ENCODE measurements at regions not wholly inside any gene's neighbourhood (a gene's known extent, or its start where the extent isn't known, plus 50 kb on each side); places are given as distances from the start of the nearest gene placed in this dataset.

DNA sequence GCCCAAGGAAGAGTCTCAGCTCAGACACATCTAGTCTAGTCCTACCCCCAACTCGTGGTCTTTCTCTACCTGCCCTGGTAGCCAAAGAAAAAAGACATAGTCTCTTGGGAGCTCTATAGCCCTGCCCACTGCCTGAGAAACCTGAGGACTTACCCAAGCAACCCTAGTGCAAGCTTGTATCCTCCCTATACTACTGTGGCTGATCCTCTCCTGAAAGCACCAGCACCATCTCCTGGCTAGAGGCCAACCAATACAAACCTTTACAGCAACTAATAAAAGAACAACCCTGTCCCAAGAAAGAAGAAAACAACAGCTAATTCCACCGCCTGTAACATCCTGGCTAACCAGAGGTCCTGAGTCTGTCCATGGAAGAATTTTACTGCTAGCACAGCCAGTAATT is 532.4 kb downstream of the SLITRK6 start:
- Histone ChIP-seq H4K20me1 (ENCODE audit: insufficient read depth, low read length) (no peaks in the 10 kb centered on the region), H3K9me2 (ENCODE audit: low read depth, low read length) (no peaks in the 10 kb centered on the region), H3K4me1 (ENCODE audit: insufficient read depth, low read length, severe bottlenecking) (peaks cover 14% of the 10 kb centered on the region), H3K4me2 (ENCODE audit: low read length) (no peak overlapping the region), H2AFZ (ENCODE audit: low read length) (no peak overlapping the region), H3K36me3 (ENCODE audit: insufficient read depth, low read length) (no peaks in the 10 kb centered on the region), H3K9ac (ENCODE audit: low read length) (no peak overlapping the region), H3K27ac (ENCODE audit: low read depth, low read length, poor library complexity, severe bottlenecking) (no peak overlapping the region), H3K27me3 (ENCODE audit: insufficient read depth, low read length) (no peaks in the 10 kb centered on the region), H3K4me3 (ENCODE audit: low read depth, low read length, poor library complexity, severe bottlenecking) (no peak overlapping the region), H3K9me3 (ENCODE audit: low read length) (no peaks in the 10 kb centered on the region), H3K79me2 (ENCODE audit: insufficient read depth, low read length) (no peaks in the 10 kb centered on the region), H3F3A (ENCODE audit: insufficient read depth, low read length) (no peaks in the 10 kb centered on the region)
- no peak for TF ChIP-seq EZH2 (IDR thresholded peaks at IDR 0.05; ENCODE audit: borderline replicate concordance, low read length)
- TF ChIP-seq, protein P1, sequence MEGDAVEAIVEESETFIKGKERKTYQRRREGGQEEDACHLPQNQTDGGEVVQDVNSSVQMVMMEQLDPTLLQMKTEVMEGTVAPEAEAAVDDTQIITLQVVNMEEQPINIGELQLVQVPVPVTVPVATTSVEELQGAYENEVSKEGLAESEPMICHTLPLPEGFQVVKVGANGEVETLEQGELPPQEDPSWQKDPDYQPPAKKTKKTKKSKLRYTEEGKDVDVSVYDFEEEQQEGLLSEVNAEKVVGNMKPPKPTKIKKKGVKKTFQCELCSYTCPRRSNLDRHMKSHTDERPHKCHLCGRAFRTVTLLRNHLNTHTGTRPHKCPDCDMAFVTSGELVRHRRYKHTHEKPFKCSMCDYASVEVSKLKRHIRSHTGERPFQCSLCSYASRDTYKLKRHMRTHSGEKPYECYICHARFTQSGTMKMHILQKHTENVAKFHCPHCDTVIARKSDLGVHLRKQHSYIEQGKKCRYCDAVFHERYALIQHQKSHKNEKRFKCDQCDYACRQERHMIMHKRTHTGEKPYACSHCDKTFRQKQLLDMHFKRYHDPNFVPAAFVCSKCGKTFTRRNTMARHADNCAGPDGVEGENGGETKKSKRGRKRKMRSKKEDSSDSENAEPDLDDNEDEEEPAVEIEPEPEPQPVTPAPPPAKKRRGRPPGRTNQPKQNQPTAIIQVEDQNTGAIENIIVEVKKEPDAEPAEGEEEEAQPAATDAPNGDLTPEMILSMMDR (IDR thresholded peaks at IDR 0.05; ENCODE audit: low read length) = peak; percentile 10; the same call in 1 of the 2 replicates

- no peak overlapping the region for H2AFZ ChIP-seq (ENCODE audit: low read length)
- H3K27ac ChIP-seq (ENCODE audit: low read depth, low read length, poor library complexity, severe bottlenecking) = no peak overlapping the region
- no peak overlapping the region for H3K4me3 ChIP-seq (ENCODE audit: low read depth, low read length, poor library complexity, severe bottlenecking)
- no peaks in the 10 kb centered on the region for H3K9me3 ChIP-seq (ENCODE audit: low read length)
- H3K9me2 ChIP-seq (ENCODE audit: low read depth, low read length) = no peaks in the 10 kb centered on the region
- no peaks in the 10 kb centered on the region for H3K79me2 ChIP-seq (ENCODE audit: insufficient read depth, low read length)
- no peaks in the 10 kb centered on the region for H3K27me3 ChIP-seq (ENCODE audit: insufficient read depth, low read length)
- H3K9ac ChIP-seq (ENCODE audit: low read length) = no peak overlapping the region
- H4K20me1 ChIP-seq (ENCODE audit: insufficient read depth, low read length) = no peaks in the 10 kb centered on the region
- H3K36me3 ChIP-seq (ENCODE audit: insufficient read depth, low read length) = no peaks in the 10 kb centered on the region
- no peaks in the 10 kb centered on the region for H3F3A ChIP-seq (ENCODE audit: insufficient read depth, low read length)
- TF ChIP-seq, protein P1 (IDR thresholded peaks at IDR 0.05; ENCODE audit: low read length) = no peak
- no peak for TF ChIP-seq EZH2 (IDR thresholded peaks at IDR 0.05; ENCODE audit: borderline replicate concordance, low read length)
- no peak overlapping the region for H3K4me2 ChIP-seq (ENCODE audit: low read length)
- H3K4me1 ChIP-seq (ENCODE audit: insufficient read depth, low read length, severe bottlenecking) = peaks cover 14% of the 10 kb centered on the region
Measured at GRCh38 chr13:85266331-85266730, 532.9 kb downstream of the SLITRK6 start.

GRCh38 chr13:85265296-85265695 is 533.9 kb downstream of the SLITRK6 start:
- peaks cover 14% of the 10 kb centered on the region for H3K4me1 ChIP-seq (ENCODE audit: insufficient read depth, low read length, severe bottlenecking)
- TF ChIP-seq EZH2 (IDR thresholded peaks at IDR 0.05; ENCODE audit: borderline replicate concordance, low read length) = no peak
- TF ChIP-seq, protein P1 (IDR thresholded peaks at IDR 0.05; ENCODE audit: low read length) = no peak

More at GRCh38 chr13:85265296-85265695, 533.9 kb downstream of the SLITRK6 start:
- Histone ChIP-seq H3K27ac (ENCODE audit: low read depth, low read length, poor library complexity, severe bottlenecking) (no peak overlapping the region), H3K36me3 (ENCODE audit: insufficient read depth, low read length) (no peaks in the 10 kb centered on the region), H2AFZ (ENCODE audit: low read length) (no peak overlapping the region), H4K20me1 (ENCODE audit: insufficient read depth, low read length) (no peaks in the 10 kb centered on the region), H3K9ac (ENCODE audit: low read length) (no peak overlapping the region), H3K9me2 (ENCODE audit: low read depth, low read length) (no peaks in the 10 kb centered on the region), H3K27me3 (ENCODE audit: insufficient read depth, low read length) (no peaks in the 10 kb centered on the region), H3F3A (ENCODE audit: insufficient read depth, low read length) (no peaks in the 10 kb centered on the region), H3K4me3 (ENCODE audit: low read depth, low read length, poor library complexity, severe bottlenecking) (no peak overlapping the region), H3K9me3 (ENCODE audit: low read length) (no peaks in the 10 kb centered on the region), H3K4me2 (ENCODE audit: low read length) (no peak overlapping the region), H3K79me2 (ENCODE audit: insufficient read depth, low read length) (no peaks in the 10 kb centered on the region)
